ENCODE measurements at regions not wholly inside any gene's neighbourhood (a gene's known extent, or its start where the extent isn't known, plus 50 kb on each side); places are given as distances from the start of the nearest gene placed in this dataset.

- DNase-seq (ENCODE audit: low spot score) = no peak
Measured at GRCh38 chr20:10806539-10806938, 132.7 kb upstream of the JAG1 start.

GRCh38 chr20:10807013-10807412 is 133.2 kb upstream of the JAG1 start:
- DNase-seq (ENCODE audit: low spot score) = no peak

- no peak for DNase-seq (ENCODE audit: low spot score)
Measured at GRCh38 chr20:10812759-10813327, 139.0 kb upstream of the JAG1 start.

GRCh38 chr20:10823585-10823984 is 149.8 kb upstream of the JAG1 start:
- no peak for DNase-seq (ENCODE audit: low spot score)

GRCh38 chr20:10824750-10825500 is 151.1 kb upstream of the JAG1 start:
- no peak for DNase-seq (ENCODE audit: low spot score)

GRCh38 chr20:10826111-10826510 is 152.3 kb upstream of the JAG1 start:
- DNase-seq (ENCODE audit: low spot score) = no peak

- DNase-seq (ENCODE audit: low spot score) = no peak
Measured at GRCh38 chr20:10828180-10828579, 154.4 kb upstream of the JAG1 start.

GRCh38 chr20:10832141-10832540 is 158.3 kb upstream of the JAG1 start:
- no peak for DNase-seq (ENCODE audit: low spot score)

GRCh38 chr20:10837901-10838300 is 164.1 kb upstream of the JAG1 start:
- DNase-seq (ENCODE audit: low spot score) = no peak

GRCh38 chr20:10842116-10842515 is 168.3 kb upstream of the JAG1 start:
- no peak for DNase-seq (ENCODE audit: low spot score)

GRCh38 chr20:10843146-10843711 is 169.4 kb upstream of the JAG1 start:
- no peak for DNase-seq (ENCODE audit: low spot score)

- DNase-seq (ENCODE audit: low spot score) = no peak
Measured at GRCh38 chr20:10846766-10847165, 173.0 kb upstream of the JAG1 start.

- DNase-seq (ENCODE audit: low spot score) = no peak
Measured at GRCh38 chr20:10848810-10849370, 175.1 kb upstream of the JAG1 start.

- DNase-seq (ENCODE audit: low spot score) = no peak
Measured at GRCh38 chr20:10853176-10853575, 179.4 kb upstream of the JAG1 start.

- no peak for DNase-seq (ENCODE audit: low spot score)
Measured at GRCh38 chr20:10853731-10854130, 179.9 kb upstream of the JAG1 start.

GRCh38 chr20:10854976-10855375 is 181.2 kb upstream of the JAG1 start:
- no peak for DNase-seq (ENCODE audit: low spot score)

GRCh38 chr20:10855778-10856177 is 182.0 kb upstream of the JAG1 start:
- no peak for DNase-seq (ENCODE audit: low spot score)

GRCh38 chr20:10856237-10857015 is 182.6 kb upstream of the JAG1 start:
- peak; percentile 40 for DNase-seq (ENCODE audit: low spot score)

- peak; percentile 60 for DNase-seq (ENCODE audit: low spot score)
Measured at GRCh38 chr20:10857352-10858070, 183.7 kb upstream of the JAG1 start.

- DNase-seq (ENCODE audit: low spot score) = no peak
Measured at GRCh38 chr20:10861090-10861489, 187.3 kb upstream of the JAG1 start.

GRCh38 chr20:10861619-10862018 is 187.8 kb upstream of the JAG1 start:
- DNase-seq (ENCODE audit: low spot score) = no peak

Data from HuH-7 (cell line).